Epithelial cell of esophagus (primary cell): ENCODE measurements at regions not wholly inside any gene's neighbourhood (a gene's known extent, or its start where the extent isn't known, plus 50 kb on each side); places are given as distances from the start of the nearest gene placed in this dataset.
"Not testable (repeated sequence)": the region's sequence is repeated elsewhere in the genome, so short reads cannot be mapped to it uniquely, and the experiment has no call there.

ENCODE experiments used
- DNase-seq: peaks from one replicate; pipeline ENCODE4 v3.0.0; 2010; ENCODE audit warnings: low read depth
- H3K4me3 ChIP-seq: 2 replicates; pipeline ENCODE4 v1.5.1; 2011; ENCODE audit warnings: mild to moderate bottlenecking, low read length, control low read depth
- TF ChIP-seq, protein P1 (sequence below): IDR thresholded peaks from 2 replicates; pipeline ENCODE4 v1.5.1; 2011; ENCODE audit warnings: low read depth, mild to moderate bottlenecking, low read length, control low read depth, inconsistent platforms; ENCODE audit not compliant: insufficient read depth; ENCODE audit errors: missing control alignments

DNA sequence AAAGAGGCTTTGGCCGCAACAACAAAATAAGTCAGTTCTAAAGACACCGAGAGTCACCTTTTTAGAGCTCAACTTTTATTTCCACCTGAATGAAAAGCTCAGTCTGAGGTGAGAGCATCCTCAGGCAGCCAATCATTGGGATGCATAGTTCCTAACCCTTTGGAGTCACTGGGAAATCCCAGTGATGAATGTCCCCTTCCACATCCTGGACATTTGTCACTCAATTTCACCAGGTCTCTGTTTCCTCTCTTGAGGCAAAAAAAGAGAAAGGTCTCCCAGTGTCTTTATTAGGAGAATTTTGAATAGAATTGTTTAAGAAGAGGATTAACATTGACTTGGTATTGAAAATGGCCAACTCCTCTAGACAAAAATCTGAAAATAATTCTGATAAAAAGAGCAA lies 137.5 kb upstream of the SPRED1 start:
- TF ChIP-seq, protein P1, sequence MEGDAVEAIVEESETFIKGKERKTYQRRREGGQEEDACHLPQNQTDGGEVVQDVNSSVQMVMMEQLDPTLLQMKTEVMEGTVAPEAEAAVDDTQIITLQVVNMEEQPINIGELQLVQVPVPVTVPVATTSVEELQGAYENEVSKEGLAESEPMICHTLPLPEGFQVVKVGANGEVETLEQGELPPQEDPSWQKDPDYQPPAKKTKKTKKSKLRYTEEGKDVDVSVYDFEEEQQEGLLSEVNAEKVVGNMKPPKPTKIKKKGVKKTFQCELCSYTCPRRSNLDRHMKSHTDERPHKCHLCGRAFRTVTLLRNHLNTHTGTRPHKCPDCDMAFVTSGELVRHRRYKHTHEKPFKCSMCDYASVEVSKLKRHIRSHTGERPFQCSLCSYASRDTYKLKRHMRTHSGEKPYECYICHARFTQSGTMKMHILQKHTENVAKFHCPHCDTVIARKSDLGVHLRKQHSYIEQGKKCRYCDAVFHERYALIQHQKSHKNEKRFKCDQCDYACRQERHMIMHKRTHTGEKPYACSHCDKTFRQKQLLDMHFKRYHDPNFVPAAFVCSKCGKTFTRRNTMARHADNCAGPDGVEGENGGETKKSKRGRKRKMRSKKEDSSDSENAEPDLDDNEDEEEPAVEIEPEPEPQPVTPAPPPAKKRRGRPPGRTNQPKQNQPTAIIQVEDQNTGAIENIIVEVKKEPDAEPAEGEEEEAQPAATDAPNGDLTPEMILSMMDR = no peak
- no peak overlapping the region for H3K4me3 ChIP-seq
- no peak for DNase-seq

DNA sequence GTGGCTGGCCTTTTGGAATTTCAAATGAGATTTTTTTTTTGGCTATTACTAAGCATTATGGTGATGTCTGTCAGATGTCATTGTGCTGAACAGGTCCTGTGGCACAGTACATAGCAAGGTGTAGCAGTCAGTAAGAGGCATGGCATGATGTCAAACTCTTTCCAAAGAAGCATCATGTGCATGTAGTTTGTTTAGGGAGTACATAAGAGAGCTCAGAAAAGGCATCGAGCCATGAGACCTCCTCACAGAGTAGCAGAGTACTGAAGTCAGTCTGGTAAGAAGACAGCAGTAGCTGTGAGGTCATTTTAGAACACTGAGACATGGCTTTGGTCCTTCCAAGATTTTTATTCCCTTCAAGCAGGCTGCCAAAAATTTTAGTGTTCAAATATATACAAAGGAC lies 134.9 kb upstream of the SPRED1 start:
- TF ChIP-seq, protein P1 = no peak
- no peak for DNase-seq

DNA sequence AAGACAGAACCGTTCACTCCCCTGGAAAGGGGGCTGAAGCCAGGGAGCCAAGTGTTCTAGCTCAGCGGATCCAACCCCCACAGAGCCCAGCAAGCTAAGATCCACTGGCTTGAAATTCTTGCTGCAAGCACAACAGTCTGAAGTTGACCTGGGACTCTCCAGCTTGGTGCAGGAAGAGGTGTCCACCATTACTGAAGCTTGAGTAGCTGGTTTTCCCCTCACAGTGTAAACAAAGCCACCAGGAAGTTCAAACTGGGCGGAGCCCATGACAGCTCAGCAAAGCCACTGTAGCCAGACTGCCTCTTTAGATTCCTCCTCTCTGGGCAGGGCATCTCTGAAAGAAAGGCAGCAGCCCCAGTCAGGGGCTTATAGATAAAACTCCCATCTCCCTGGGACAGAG lies 132.8 kb upstream of the SPRED1 start:
- H3K4me3 ChIP-seq = not testable (repeated sequence)
- DNase-seq = peak; percentile 51

More for the DNA sequence above, 134.9 kb upstream of the SPRED1 start:
- H3K4me3 ChIP-seq = no peak overlapping the region

DNA sequence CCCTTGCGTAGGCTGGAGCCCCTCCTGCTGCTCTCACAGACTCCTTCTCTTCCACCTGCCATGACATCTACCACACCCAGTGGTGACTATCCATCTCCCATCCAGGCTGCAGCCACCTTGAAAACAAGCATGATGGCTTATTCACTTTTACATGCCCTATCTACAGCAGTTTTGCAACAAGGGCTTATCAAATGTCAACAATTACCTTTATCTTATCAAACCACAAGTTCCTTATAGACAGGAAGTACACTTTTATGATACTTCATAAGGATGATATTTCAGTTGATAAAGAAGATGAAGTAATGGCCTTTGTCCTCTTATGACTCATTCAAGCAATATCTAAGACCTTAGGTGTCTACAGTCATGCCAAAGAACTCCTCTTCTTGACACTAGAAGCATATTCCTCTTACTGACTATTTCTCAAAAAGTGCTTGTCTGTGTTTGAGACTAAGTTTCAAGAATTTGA lies 125.3 kb upstream of the SPRED1 start:
- H3K4me3 ChIP-seq = no peak overlapping the region
- DNase-seq = peak; percentile 51
- TF ChIP-seq, protein P1 = no peak

DNA sequence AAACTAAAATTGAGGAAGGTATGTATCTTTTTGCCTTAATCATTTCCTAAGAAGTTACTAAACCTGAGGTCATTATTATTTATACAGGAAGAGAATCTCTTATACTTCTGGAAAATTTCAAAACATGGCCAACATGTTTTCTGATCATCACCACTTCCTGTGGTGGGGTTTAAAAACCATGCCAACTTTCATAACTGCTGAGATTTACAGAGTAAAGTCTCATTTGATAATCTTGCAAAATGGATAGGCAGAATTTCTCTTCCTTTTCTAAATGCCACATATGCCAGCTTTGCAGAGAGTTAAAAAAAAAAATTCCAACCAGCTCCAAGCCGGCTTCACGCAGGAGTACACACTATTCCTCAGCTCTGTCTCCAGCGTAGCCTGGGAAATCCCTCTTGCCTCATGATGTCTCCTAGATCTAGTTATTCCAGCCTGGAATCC lies 124.3 kb upstream of the SPRED1 start:
- TF ChIP-seq, protein P1 = no peak
- peak; percentile 19 for DNase-seq
- H3K4me3 ChIP-seq = no peak overlapping the region

DNA sequence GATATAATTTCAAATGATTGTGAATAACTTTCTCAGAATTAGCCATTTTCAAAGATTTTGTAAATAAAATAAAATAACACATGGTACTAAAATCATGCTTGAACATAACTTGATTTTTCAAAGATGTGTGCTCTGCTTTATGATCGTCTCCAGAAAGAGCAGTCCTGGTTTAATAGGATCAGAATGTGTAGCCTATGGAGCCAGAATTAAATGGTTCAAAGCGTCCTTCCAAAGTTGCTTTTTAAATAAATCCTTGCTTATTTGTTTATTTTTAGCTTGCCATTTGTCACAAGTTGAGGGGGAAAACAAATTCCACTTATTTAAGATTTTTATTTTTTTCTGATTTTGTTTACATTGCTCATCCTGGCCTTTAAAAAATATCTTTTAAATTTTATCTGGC lies 123.7 kb upstream of the SPRED1 start:
- H3K4me3 ChIP-seq = no peak overlapping the region
- DNase-seq = no peak
- TF ChIP-seq, protein P1 = no peak

DNA sequence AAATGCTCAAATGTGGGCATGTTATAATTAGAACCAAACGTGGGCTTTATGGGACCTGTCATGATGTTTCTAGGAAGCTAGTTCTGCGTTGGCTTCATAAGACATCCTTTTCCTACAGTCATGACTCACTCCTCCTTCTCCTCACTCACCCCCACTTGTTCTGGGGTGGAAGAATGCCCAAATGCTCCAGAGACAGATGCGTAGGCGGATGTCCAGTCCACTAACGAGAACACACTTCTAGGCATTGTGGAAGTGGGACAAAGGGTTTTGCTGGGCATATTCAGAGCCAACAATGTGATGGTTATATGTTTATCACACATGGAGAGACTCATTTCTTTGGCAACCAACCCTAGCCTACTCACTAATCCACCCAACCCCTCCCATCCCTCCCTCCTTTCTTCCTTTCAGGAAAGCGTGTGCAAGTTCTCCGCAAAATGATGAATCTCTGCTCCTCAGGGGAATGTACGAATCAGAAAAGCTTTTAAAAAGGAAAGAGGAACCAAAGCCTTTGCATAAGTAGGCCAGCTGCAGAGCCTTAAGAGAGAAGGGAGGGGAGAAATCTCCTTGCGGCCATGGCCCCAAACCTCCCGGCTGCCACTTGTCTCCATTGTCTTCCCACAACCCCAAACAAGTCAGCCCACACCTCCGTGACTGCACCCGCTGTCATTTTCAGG lies 123.0 kb upstream of the SPRED1 start:
- DNase-seq = peak; percentile 89
- H3K4me3 ChIP-seq = no peak overlapping the region
- TF ChIP-seq, protein P1 = no peak

DNA sequence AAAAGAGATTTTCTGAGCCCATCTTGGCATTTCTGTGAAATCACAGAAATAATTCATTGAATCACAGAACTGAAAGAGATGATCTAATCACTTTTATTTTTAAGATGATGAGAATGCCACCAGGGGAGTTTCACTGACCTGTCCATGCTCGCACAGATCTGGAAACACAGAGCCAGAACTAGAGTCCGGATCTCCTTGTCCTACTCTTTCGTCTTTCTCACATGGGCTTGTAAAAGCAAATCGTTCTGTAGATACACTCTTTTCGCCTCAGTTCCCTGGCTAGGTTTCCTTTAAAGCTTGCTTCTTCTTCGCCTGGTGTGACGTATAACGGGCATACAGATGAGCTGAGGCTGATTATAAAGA lies 122.5 kb upstream of the SPRED1 start:
- TF ChIP-seq, protein P1 = no peak
- no peak overlapping the region for H3K4me3 ChIP-seq
- DNase-seq = peak; percentile 70
